HPDE6-E6E7 (cell line): ENCODE measurements at regions not wholly inside any gene's neighbourhood (a gene's known extent, or its start where the extent isn't known, plus 50 kb on each side); places are given as distances from the start of the nearest gene placed in this dataset.
"Not testable (repeated sequence)": the region's sequence is repeated elsewhere in the genome, so short reads cannot be mapped to it uniquely, and the experiment has no call there.

Source experiments
- DNase-seq: peaks from one replicate; pipeline ENCODE4 v3.0.0; 2011; ENCODE audit warnings: missing footprints; ENCODE audit errors: extremely low spot score

- no peak for DNase-seq
Observed at GRCh38 chr14:84432676-84433075, 1097.3 kb upstream of the FLRT2 start.

- DNase-seq: no peak
Observed at GRCh38 chr14:84433961-84434360, 1096.0 kb upstream of the FLRT2 start.

- no peak for DNase-seq
Observed at GRCh38 chr14:84435820-84436324, 1094.1 kb upstream of the FLRT2 start.

GRCh38 chr14:84436528-84436927, 1093.4 kb upstream of the FLRT2 start:
- DNase-seq: no peak

GRCh38 chr14:84442521-84442920, 1087.4 kb upstream of the FLRT2 start:
- no peak for DNase-seq

GRCh38 chr14:84445486-84445885, 1084.5 kb upstream of the FLRT2 start:
- no peak for DNase-seq

- DNase-seq: no peak
Observed at GRCh38 chr14:84446250-84446649, 1083.7 kb upstream of the FLRT2 start.

- no peak for DNase-seq
Observed at GRCh38 chr14:84453307-84453950, 1076.5 kb upstream of the FLRT2 start.

GRCh38 chr14:84454114-84454513, 1075.8 kb upstream of the FLRT2 start:
- no peak for DNase-seq

- DNase-seq: no peak
Observed at GRCh38 chr14:84456946-84457345, 1073.0 kb upstream of the FLRT2 start.

GRCh38 chr14:84458881-84459280, 1071.1 kb upstream of the FLRT2 start:
- no peak for DNase-seq

- peak; percentile 12 for DNase-seq
Observed at GRCh38 chr14:84465880-84466279, 1064.1 kb upstream of the FLRT2 start.

- no peak for DNase-seq
Observed at GRCh38 chr14:84468153-84468552, 1061.8 kb upstream of the FLRT2 start.

GRCh38 chr14:84477996-84478395, 1051.9 kb upstream of the FLRT2 start:
- no peak for DNase-seq

GRCh38 chr14:84482256-84483071, 1047.5 kb upstream of the FLRT2 start:
- DNase-seq: no peak

GRCh38 chr14:84483072-84483420, 1046.9 kb upstream of the FLRT2 start:
- DNase-seq: no peak

GRCh38 chr14:84484243-84484642, 1045.7 kb upstream of the FLRT2 start:
- not testable (repeated sequence) for DNase-seq

GRCh38 chr14:84485036-84485435, 1044.9 kb upstream of the FLRT2 start:
- DNase-seq: no peak

GRCh38 chr14:84490081-84490480, 1039.9 kb upstream of the FLRT2 start:
- no peak for DNase-seq

- no peak for DNase-seq
Observed at GRCh38 chr14:84492685-84493084, 1037.3 kb upstream of the FLRT2 start.

- no peak for DNase-seq
Observed at GRCh38 chr14:84493779-84494178, 1036.2 kb upstream of the FLRT2 start.

- DNase-seq: no peak
Observed at GRCh38 chr14:84496677-84497076, 1033.3 kb upstream of the FLRT2 start.

- not testable (repeated sequence) for DNase-seq
Observed at GRCh38 chr14:84512823-84513222, 1017.1 kb upstream of the FLRT2 start.
